GM18505 (cell line): ENCODE measurements at regions not wholly inside any gene's neighbourhood (a gene's known extent, or its start where the extent isn't known, plus 50 kb on each side); places are given as distances from the start of the nearest gene placed in this dataset.
A peak's percentile ranks its signal among the peaks of the same experiment; 100 is the strongest.
"Not testable (repeated sequence)": the region's sequence is repeated elsewhere in the genome, so short reads cannot be mapped to it uniquely, and the experiment has no call there.

Experiments used
- ATAC-seq: cut with Tn5 transposase; IDR thresholded peaks from one replicate; pipeline ENCODE4 v1.9.1; 2021; ENCODE audit not compliant: unreplicated experiment
- POLR2A ChIP-seq: IDR thresholded peaks from 4 replicates; pipeline ENCODE4 v1.6.1; 2011; ENCODE audit warnings: borderline replicate concordance; ENCODE audit not compliant: insufficient read depth, insufficient read length; ENCODE audit errors: extremely low read depth

DNA sequence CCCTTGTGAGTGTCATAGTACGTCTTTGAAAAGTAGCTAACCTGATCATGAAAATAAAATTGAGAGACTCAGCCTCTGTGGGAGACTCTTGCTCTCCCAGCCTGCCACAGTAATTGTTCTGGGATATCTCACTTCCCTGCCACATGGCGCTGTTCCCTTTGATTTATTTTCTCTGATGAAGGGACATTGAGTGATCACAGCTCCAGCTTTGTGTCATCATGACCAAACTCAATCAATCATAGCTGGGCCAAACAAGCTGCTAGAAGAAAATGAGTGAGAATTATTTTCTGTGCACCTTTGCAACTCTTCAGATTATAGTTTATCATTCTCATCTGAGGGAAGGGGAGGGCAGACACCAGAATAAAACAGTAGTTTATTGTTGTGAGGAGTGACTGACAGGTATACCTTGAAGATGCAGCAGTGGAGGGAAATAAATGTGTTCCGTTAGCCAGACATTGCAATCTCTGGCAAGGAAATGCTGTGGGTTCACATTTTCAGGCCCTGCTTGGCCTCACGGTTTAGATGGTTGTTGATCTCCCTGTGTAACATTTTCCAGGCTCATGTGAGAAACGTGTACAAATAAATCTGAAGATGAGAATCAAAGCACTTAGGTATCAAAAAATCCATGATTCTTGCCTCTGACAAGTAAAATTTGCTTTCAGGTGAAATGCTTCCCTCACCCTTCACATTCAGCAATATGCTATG is 174.7 kb upstream of the FBXL17 start:
- no peak for ATAC-seq
- no peak for TF ChIP-seq POLR2A

DNA sequence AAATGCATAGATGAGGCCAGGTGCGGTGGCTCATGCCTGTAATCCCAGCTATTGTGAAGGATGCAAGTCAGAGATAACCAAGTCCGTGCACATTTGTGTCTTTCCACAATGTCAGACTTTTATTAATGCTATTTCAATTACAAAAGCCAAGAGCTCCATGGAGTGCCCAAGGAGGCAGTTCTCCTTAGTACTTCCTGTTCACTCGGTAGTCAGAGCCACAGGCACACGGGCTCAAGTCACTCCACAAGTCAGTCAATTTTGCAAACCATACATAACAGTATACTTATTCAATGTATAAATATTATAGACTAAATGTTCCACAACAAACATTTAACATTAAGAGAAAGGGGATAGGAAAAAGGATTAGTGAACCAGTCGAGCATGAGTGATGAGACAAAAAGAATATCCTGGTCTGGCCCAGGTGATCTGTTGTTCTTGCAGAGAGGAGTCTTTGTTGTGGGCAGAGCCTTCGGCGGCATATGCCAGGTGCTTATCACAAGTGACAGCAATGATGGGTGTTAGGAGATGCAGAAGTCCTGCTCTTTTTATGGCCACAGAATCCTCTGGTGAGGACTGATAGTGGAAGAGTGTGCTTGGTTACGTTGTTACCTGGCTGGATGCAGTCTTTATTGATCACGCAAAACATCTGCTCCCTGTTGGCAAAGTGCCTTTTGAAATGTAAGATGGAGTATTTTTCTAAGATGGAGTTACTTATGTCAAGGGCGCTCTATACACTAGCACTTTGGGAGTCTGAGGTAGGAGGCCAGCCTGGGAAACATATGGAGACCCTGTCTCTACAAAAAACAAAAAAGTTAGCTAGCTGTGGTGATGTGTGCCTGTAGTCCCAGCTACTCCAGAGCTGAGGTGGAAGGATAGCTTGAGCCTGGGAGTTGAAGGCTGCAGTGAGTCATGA is 167.0 kb upstream of the FBXL17 start:
- ATAC-seq = no peak
- TF ChIP-seq POLR2A = no peak

DNA sequence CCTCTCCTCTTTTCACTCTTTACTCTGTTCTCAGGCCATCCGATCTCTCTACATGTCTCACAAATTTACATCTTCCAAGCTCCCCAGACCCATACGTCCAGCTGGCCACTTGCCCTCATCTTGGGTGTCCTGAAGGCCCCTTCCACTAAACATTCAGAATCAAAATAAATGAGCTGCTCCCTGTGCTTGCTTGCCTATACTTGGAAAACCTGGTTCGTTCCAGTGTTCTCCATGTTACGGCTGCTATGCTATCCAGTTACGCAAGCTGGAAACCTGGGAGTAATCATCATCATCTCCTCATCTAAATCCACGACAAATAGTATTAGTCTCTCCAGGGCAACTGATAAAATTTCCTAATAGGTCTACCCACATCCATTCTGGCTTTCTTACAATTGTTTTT is 165.0 kb upstream of the FBXL17 start:
- no peak for ATAC-seq

DNA sequence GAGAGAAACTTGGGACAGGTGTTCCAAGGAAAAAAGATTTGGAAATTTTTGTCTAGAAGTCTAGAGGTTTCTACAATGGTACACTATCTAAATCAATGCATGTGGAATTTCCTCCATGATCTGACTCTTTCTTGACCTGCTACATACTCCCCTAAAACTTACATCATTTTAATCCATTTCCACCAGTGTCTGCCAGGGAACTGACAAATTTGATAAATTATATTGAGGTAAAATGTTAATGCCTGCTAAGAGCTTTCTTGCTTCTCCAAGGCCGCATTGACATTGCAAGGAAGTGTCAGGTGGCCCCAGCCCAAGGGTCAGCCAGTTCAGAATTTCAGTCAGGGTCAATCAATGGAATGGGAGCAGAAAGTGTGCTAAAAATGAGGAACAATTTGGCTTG is 163.4 kb upstream of the FBXL17 start:
- no peak for ATAC-seq
- no peak for TF ChIP-seq POLR2A

More for the DNA sequence above, 165.0 kb upstream of the FBXL17 start:
- no peak for TF ChIP-seq POLR2A

DNA sequence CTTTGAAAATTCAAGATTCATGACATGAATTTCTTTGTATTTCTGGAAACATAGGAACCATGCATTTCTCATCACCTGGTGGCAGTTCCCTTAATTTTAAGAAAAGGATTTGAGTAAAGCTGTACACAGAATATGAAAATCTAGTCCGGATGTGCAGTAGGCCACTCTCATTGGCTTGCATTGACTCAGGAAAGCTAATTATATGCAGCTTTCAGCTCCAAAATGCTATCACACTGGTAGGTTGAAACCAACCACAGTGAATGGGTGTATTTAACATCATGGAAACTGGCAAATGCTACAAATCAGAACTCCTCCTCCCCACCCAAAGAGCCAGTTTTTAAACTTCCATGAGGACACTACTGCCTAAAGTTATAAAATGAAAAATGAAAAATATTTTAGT is 161.6 kb upstream of the FBXL17 start:
- no peak for ATAC-seq
- TF ChIP-seq POLR2A = no peak

DNA sequence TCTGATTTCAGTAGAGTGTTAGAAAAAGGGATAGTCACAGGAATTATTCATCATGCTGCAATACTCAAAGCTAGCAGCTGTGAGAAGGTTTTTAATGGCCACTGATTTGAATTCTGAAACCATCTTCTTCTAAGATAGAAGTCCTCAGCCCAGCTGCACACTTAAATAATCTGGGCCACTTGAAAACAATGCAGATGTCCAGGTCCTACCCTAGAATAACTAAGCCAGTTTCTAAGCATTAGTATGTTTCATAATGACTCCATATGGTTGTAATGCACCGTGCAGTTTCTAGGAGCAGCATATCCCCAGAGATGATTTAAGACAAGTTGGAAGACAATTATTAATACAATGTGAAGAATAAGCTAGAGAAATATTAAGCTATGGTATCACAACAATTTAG is 159.9 kb upstream of the FBXL17 start:
- ATAC-seq = no peak

DNA sequence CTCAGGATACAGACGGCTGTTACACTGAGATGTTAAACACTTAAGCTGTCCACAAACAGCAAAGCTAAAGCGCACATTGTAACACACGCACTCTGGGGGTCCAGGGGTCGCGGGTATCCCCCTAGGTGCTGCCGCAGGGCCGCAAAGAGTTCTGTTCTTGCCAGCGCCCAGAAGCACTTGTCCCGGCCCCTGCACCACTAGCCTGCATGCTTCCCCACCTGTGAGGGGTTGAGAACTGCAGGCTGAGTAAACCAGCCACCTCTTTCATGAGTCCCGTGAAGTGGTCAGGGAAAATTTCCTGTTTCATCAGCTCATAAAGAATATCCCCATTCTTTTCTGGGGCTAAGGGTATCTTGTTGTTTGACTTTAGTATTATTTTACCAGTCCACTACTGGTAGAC is 154.4 kb upstream of the FBXL17 start:
- TF ChIP-seq POLR2A = no peak
- no peak for ATAC-seq

More for the DNA sequence above, 159.9 kb upstream of the FBXL17 start:
- no peak for TF ChIP-seq POLR2A

DNA sequence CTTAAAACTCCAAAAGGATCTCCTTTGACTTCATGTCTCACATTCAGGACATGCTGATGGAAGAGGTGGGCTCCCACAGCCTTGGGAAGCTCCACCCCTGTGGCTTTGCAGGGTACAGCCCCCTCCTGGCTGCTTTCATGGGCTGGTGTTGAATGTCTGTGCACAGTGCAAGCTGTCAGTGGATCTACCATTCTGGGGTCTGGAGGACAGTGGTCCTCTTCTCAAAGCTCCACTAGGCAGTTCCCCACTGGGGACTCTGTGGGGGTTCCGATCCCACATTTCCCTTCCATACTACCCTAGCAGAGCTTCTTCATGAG is 150.2 kb upstream of the FBXL17 start:
- ATAC-seq = not testable (repeated sequence)

DNA sequence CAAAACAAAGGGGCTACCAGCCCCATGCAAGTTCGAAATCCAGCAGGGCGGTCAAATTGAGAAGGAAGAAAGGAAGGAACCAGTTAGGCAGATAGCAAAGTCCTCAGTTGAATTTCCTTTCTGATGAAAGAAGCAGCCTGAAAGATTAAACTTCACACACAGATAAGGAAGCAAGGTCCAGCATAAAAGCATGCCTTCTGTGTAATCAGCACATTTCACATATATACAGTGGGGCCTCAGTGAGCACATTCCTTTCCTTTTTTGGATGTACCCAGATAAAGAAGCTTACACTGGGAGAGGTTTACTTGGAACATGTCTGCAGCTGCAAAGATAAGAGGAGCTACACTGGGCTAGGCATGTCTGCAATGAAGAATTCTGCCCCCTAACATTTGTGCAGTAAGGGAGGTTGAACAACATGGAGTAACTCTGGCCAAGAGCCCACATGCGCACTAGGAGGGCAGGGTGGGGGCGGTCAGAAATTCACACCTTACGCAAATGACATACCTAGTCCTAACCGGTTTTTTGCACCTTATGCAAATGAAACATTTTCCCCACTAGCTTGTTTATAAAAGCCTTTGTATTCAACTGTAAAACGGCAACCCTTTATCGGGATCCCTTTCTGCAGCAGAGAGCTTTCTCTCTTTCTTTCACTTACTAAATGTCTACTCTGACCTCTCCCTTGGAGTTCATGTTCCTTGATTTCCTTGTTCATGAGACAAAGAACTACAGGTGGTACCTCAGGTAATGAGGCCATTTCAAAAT is 149.7 kb upstream of the FBXL17 start:
- TF ChIP-seq POLR2A = no peak
- ATAC-seq = no peak

DNA sequence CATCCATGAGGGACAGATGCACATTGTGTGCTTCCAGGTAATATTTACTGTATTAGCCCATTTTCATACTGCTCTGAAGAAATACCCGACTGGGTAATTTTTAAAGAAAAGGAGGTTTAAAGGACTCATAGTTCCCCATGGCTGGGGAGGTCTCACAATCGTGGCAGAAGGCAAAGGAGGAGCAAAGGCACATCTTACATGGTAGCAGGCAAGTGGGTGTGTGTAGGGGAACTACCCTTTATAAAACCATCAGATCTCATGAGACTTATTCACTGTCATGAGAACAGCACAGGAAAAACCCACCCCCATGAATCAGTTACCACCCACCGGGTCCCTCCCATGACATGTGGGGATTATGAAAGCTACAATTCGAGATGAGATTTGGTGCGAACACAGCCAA is 148.8 kb upstream of the FBXL17 start:
- TF ChIP-seq POLR2A = no peak
- no peak for ATAC-seq

DNA sequence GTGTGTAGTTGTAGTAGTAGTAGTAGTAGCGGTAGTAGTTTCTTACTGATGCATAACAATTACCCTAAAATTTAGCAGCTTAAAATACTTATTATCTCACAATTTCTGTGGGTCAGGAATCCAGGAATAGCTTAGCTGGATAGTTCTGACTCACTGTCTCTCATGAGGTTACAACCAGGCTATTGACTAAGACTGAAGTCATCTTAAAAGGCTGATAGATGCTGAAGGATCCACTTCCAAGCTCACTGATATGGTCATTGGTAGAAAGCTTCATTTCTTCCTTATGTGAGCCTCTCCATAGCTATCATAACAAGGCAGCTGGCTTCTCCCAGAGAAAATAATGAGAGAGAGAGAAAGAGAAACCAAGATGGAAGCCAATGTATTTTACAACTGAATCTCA is 147.5 kb upstream of the FBXL17 start:
- no peak for ATAC-seq
- no peak for TF ChIP-seq POLR2A

DNA sequence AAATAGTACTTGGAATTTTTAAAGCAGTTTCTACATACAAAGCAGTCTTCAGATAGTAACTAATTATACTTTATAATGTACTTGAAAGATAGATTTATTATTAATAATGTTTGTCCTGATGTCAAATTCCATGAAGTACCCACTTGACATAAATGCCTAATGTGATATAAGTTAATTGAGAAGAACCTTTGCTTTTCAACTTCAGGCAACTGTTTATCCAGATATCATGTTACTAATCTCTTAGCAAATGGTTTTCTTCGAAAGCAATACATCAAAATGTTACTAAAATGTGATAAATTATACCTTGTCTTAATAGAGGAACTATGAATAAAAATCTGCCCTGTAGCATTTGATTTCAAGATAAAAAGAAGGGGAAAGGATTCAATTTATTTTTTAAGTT is 146.8 kb upstream of the FBXL17 start:
- ATAC-seq = no peak
- TF ChIP-seq POLR2A = no peak

DNA sequence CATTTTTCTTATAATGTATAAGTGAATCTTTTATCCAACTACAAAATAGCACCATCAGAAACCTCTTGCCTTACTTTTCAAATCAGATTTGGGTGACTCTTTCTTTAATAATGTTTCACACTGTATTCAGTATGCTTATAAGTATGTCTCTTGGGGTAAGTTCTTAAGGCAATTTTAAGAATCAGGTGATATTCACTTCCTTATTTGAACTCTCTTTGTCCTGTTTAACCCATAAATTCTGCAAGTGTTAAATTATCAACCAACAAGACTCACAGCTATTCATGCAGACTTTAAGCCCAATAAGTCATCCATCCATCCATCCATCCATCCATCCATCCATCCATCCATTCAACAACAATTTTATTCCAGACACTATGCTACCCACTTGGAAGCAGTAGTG is 142.7 kb upstream of the FBXL17 start:
- no peak for ATAC-seq
- no peak for TF ChIP-seq POLR2A

DNA sequence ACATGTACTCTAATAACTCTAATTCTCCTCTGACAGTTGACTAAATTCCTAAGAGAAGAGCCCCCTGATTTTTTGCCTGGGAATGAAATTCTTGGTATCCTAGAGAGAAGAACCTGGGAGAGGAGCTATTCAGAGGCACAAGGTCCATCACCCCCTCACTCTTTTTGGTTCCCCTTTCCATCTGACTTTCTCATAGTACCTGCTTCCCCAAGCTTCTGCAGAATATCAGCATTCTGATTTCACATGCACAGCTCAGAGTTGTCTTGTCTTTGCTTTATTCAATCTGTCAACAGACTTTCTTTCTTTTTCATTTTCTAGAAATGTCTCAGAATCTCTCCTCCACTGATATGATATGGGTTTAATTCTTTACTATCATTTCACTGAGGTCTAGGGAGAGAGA is 141.5 kb upstream of the FBXL17 start:
- ATAC-seq = peak; percentile 39
- no peak for TF ChIP-seq POLR2A
